Thyroid gland (tissue), 4 donors: ENCODE measurements at regions not wholly inside any gene's neighbourhood (a gene's known extent, or its start where the extent isn't known, plus 50 kb on each side); places are given as distances from the start of the nearest gene placed in this dataset.

Experiments
- CTCF ChIP-seq, 6 experiments: fragments of 200-600 bp in 3 of 6; fragments of 450-650 bp in 3 of 6; sonication (generic) in 3 of 6; IDR thresholded peaks; one replicate each; pipeline ENCODE4 v1.5.1; 2016 to 2019; ENCODE audit warnings: antibody characterized with exemption in 6 of 6, mild to moderate bottlenecking in 2 of 6, inconsistent platforms in 1 of 6, moderate library complexity in 1 of 6
- POLR2A ChIP-seq, 2 donors: fragments of 450-650 bp; IDR thresholded peaks; one replicate each; pipeline ENCODE4 v1.6.1; 2017; ENCODE audit warnings: antibody characterized with exemption in 2 of 2, mild to moderate bottlenecking in 2 of 2, moderate library complexity in 1 of 2

GRCh38 chr5:173677125-173677672, 60.7 kb upstream of the BOD1 start:
- no peak for TF ChIP-seq CTCF (IDR thresholded peaks at IDR 0.05)
- TF ChIP-seq POLR2A (IDR thresholded peaks at IDR 0.05) = no peak
